Endothelial cell of umbilical vein (primary cell): ENCODE measurements at regions not wholly inside any gene's neighbourhood (a gene's known extent, or its start where the extent isn't known, plus 50 kb on each side); places are given as distances from the start of the nearest gene placed in this dataset.

Source experiments
- CTCF ChIP-seq, 2 donors: IDR thresholded peaks; 1 replicate in 1 of 2; 2 replicates in 1 of 2; pipeline ENCODE4 v1.5.1; 2011; ENCODE audit warnings: low read length in 2 of 2, mild to moderate bottlenecking in 2 of 2, moderate library complexity in 2 of 2, control low read depth in 1 of 2, inconsistent platforms in 1 of 2, low read depth in 1 of 2; ENCODE audit not compliant: insufficient read depth in 1 of 2; ENCODE audit errors: extremely low read depth in 1 of 2
- EZH2 ChIP-seq: IDR thresholded peaks from 2 replicates; pipeline ENCODE4 v1.6.1; 2012; ENCODE audit warnings: borderline replicate concordance, low read depth, mild to moderate bottlenecking, moderate library complexity, low read length, inconsistent platforms; ENCODE audit not compliant: severe bottlenecking
- JUN ChIP-seq: IDR thresholded peaks from 2 replicates; pipeline ENCODE4 v1.6.1; 2011; ENCODE audit warnings: borderline replicate concordance, low read depth; ENCODE audit not compliant: insufficient read length, insufficient read depth
- MAX ChIP-seq: IDR thresholded peaks from 2 replicates; pipeline ENCODE4 v1.6.1; 2011; ENCODE audit not compliant: insufficient read depth, insufficient read length
- POLR2A ChIP-seq: IDR thresholded peaks from 2 replicates; pipeline ENCODE4 v1.6.1; 2012; ENCODE audit warnings: low read depth, mild to moderate bottlenecking, control low read depth, low read length
- POLR2AphosphoS5 ChIP-seq: IDR thresholded peaks from 2 replicates; pipeline ENCODE4 v1.6.1; 2012; ENCODE audit warnings: low read depth, mild to moderate bottlenecking, control low read depth, low read length, moderate library complexity; ENCODE audit not compliant: insufficient read depth

- TF ChIP-seq POLR2A (no peak), EZH2 (no peak), POLR2AphosphoS5 (no peak), CTCF (IDR thresholded peaks at IDR 0.05; ENCODE audit: extremely low read depth in 1 of 2, insufficient read depth in 1 of 2, low read depth in 1 of 2, low read length in 2 of 2) (no peak), MAX (no peak), JUN (no peak)
Measured at GRCh38 chr1:31122101-31122735, 56.7 kb upstream of the PUM1 start.
